Gastroesophageal sphincter (tissue), 4 donors: ENCODE measurements at regions not wholly inside any gene's neighbourhood (a gene's known extent, or its start where the extent isn't known, plus 50 kb on each side); places are given as distances from the start of the nearest gene placed in this dataset.

ENCODE experiments used
- ATAC-seq: fragments of 150-250 bp; one replicate; pipeline ENCODE4 v1.9.1; 2016; ENCODE audit warnings: mild to moderate bottlenecking, moderate library complexity
- H3K27ac ChIP-seq, 4 donors: fragments of 200-600 bp; sonication (generic) in 3 of 4; 1 replicate in 3 of 4; 2 replicates in 1 of 4; pipeline ENCODE4 v1.5.1; 2016 to 2019
- H3K27me3 ChIP-seq: fragments of 200-600 bp; sonication (generic); one replicate; pipeline ENCODE4 v1.5.1; 2019
- H3K36me3 ChIP-seq, 2 donors: fragments of 200-600 bp; sonication (generic); one replicate each; pipeline ENCODE4 v1.5.1; 2019; ENCODE audit warnings: control low read depth in 1 of 2
- H3K4me1 ChIP-seq, 3 donors: fragments of 200-600 bp; sonication (generic); 1 replicate in 2 of 3; 2 replicates in 1 of 3; pipeline ENCODE4 v1.5.1; 2016 to 2019; ENCODE audit warnings: control low read depth in 2 of 3
- H3K4me3 ChIP-seq, 2 donors: fragments of 200-600 bp; sonication (generic); one replicate each; pipeline ENCODE4 v1.5.1; 2019; ENCODE audit warnings: mild to moderate bottlenecking in 1 of 2, moderate library complexity in 1 of 2
- H3K9me3 ChIP-seq, 3 donors: fragments of 200-600 bp; sonication (generic); one replicate each; pipeline ENCODE4 v1.5.1; 2017 to 2019; ENCODE audit warnings: control low read depth in 2 of 3
- CTCF ChIP-seq, 4 experiments: fragments of 200-600 bp in 2 of 4; fragments of 450-650 bp in 2 of 4; sonication (generic) in 1 of 4; IDR thresholded peaks; one replicate each; pipeline ENCODE4 v1.5.1; 2017 to 2019; ENCODE audit warnings: antibody characterized with exemption in 4 of 4, mild to moderate bottlenecking in 2 of 4, moderate library complexity in 2 of 4
- EP300 ChIP-seq: sonication (generic); formaldehyde crosslinking; IDR thresholded peaks from one replicate; pipeline ENCODE4 v1.6.1; 2017; ENCODE audit warnings: antibody characterized with exemption, mild to moderate bottlenecking
- POLR2A ChIP-seq, 2 donors: fragments of 450-650 bp; IDR thresholded peaks; one replicate each; pipeline ENCODE4 v1.6.1; 2017; ENCODE audit warnings: antibody characterized with exemption in 2 of 2, mild to moderate bottlenecking in 2 of 2, moderate library complexity in 1 of 2
- POLR2AphosphoS5 ChIP-seq: sonication (generic); formaldehyde crosslinking; IDR thresholded peaks from one replicate; pipeline ENCODE4 v1.6.1; 2017; ENCODE audit warnings: antibody characterized with exemption
- WGBS, 2 donors: methylation state at CpG; one replicate each; pipeline ENCODE4 v1.1.5; 2018; ENCODE audit warnings: low coverage in 1 of 2; 5-methylcytosine and 5-hydroxymethylcytosine counted together

GRCh38 chr18:78457731-78458130 is 521.9 kb upstream of the SALL3 start:
- ATAC-seq: no peak
- H3K27me3 ChIP-seq: peaks cover 3% of the 10 kb centered on the region
- 58 to 76% methylated on average over 3 to 4 of the region's 7 CpGs for WGBS, 2 donors
- TF ChIP-seq POLR2AphosphoS5: no peak
- no peak for TF ChIP-seq EP300
- no peak for TF ChIP-seq CTCF (IDR thresholded peaks at IDR 0.05)
- no peak for TF ChIP-seq POLR2A (IDR thresholded peaks at IDR 0.05)
- H3K27ac ChIP-seq: no peak overlapping the region
- H3K9me3 ChIP-seq: peaks cover 0 to 5% (median 0%) of the 10 kb centered on the region in 3 donors
- no peaks in the 10 kb centered on the region for H3K36me3 ChIP-seq
- no peaks in the 10 kb centered on the region for H3K4me1 ChIP-seq
- no peak overlapping the region for H3K4me3 ChIP-seq

- Histone ChIP-seq H3K36me3 (no peaks in the 10 kb centered on the region), H3K4me1 (no peaks in the 10 kb centered on the region), H3K4me3 (no peak overlapping the region), H3K9me3 (peaks cover 0 to 12% (median 0%) of the 10 kb centered on the region in 3 donors), H3K27ac (no peak overlapping the region), H3K27me3 (peaks cover 3% of the 10 kb centered on the region)
- TF ChIP-seq EP300 (no peak), POLR2AphosphoS5 (no peak), POLR2A (IDR thresholded peaks at IDR 0.05) (no peak), CTCF (IDR thresholded peaks at IDR 0.05) (no peak)
- no peak for ATAC-seq
- WGBS, 2 donors: 50 to 67% methylated on average over 1 of the region's 4 CpGs
Observed at GRCh38 chr18:78458356-78458755, 521.3 kb upstream of the SALL3 start.

- no peak overlapping the region for H3K4me3 ChIP-seq
- H3K27ac ChIP-seq: no peak overlapping the region
- H3K4me1 ChIP-seq: no peaks in the 10 kb centered on the region
- H3K36me3 ChIP-seq: no peaks in the 10 kb centered on the region
- TF ChIP-seq POLR2AphosphoS5 (no peak), CTCF (IDR thresholded peaks at IDR 0.05) (no peak), POLR2A (IDR thresholded peaks at IDR 0.05) (no peak), EP300 (no peak)
- 52 to 57% methylated on average over 3 of the region's 3 CpGs for WGBS, 2 donors
- no peak for ATAC-seq
- peaks cover 3% of the 10 kb centered on the region for H3K27me3 ChIP-seq
- peaks cover 0 to 23% (median 0%) of the 10 kb centered on the region in 3 donors for H3K9me3 ChIP-seq
Observed at GRCh38 chr18:78459668-78460067, 520.0 kb upstream of the SALL3 start.

- H3K4me1 ChIP-seq: no peaks in the 10 kb centered on the region
- no peak overlapping the region for H3K27ac ChIP-seq
- TF ChIP-seq POLR2A (IDR thresholded peaks at IDR 0.05) (no peak), CTCF (IDR thresholded peaks at IDR 0.05) (no peak), POLR2AphosphoS5 (no peak), EP300 (no peak)
- no peaks in the 10 kb centered on the region for H3K36me3 ChIP-seq
- WGBS, 2 donors: 29 to 47% methylated on average over 2 to 3 of the region's 3 CpGs
- H3K4me3 ChIP-seq: no peak overlapping the region
- H3K9me3 ChIP-seq: peaks cover 0 to 32% (median 0%) of the 10 kb centered on the region in 3 donors
- ATAC-seq: no peak
- peaks cover 3% of the 10 kb centered on the region for H3K27me3 ChIP-seq
Observed at GRCh38 chr18:78460558-78460957, 519.1 kb upstream of the SALL3 start.

- no peaks in the 10 kb centered on the region for H3K36me3 ChIP-seq
- TF ChIP-seq EP300: no peak
- TF ChIP-seq POLR2A (IDR thresholded peaks at IDR 0.05): no peak
- TF ChIP-seq CTCF (IDR thresholded peaks at IDR 0.05): no peak
- TF ChIP-seq POLR2AphosphoS5: no peak
- H3K27ac ChIP-seq: no peak overlapping the region
- H3K4me3 ChIP-seq: no peak overlapping the region
- no peaks in the 10 kb centered on the region for H3K9me3 ChIP-seq
- ATAC-seq: no peak
- no peaks in the 10 kb centered on the region for H3K4me1 ChIP-seq
- WGBS, 2 donors: 48 to 80% methylated on average over 1 to 3 of the region's 5 CpGs
- H3K27me3 ChIP-seq: no peaks in the 10 kb centered on the region
Observed at GRCh38 chr18:78473563-78473962, 506.1 kb upstream of the SALL3 start.
